ENCODE measurements at regions not wholly inside any gene's neighbourhood (a gene's known extent, or its start where the extent isn't known, plus 50 kb on each side); places are given as distances from the start of the nearest gene placed in this dataset.
A peak's percentile ranks its signal among the peaks of the same experiment; 100 is the strongest.
"Not testable (repeated sequence)": the region's sequence is repeated elsewhere in the genome, so short reads cannot be mapped to it uniquely, and the experiment has no call there.

GRCh38 chr4:121616449-121616848 is 80.3 kb downstream of the ANXA5 start:
- in situ Hi-C loops (cut with MboI) = not testable (repeated sequence)

GRCh38 chr4:121614101-121614500 is 82.7 kb downstream of the ANXA5 start:
- in situ Hi-C loops (cut with MboI) = no loop called here
- Histone ChIP-seq H3K36me3 (ENCODE audit: low read depth) (no peaks in the 10 kb centered on the region), H3K27me3 (replicated peaks; ENCODE audit: insufficient read depth) (no peaks in the 10 kb centered on the region; the same call in none of the 2 replicates), H3K4me1 (ENCODE audit: insufficient read depth) (no peaks in the 10 kb centered on the region), H3K9me2 (ENCODE audit: insufficient read depth) (no peaks in the 10 kb centered on the region), H2AFZ (no peak overlapping the region), H3K4me2 (ENCODE audit: unreplicated experiment) (no peak overlapping the region), H3F3A (ENCODE audit: insufficient read depth) (no peaks in the 10 kb centered on the region), H4K20me1 (ENCODE audit: insufficient read depth) (no peaks in the 10 kb centered on the region), H3K9me3 (ENCODE audit: low read depth) (no peaks in the 10 kb centered on the region), H3K9ac (no peak overlapping the region), H3K27ac (no peak overlapping the region), H3K4me3 (no peak overlapping the region), H3K79me2 (ENCODE audit: insufficient read depth) (no peaks in the 10 kb centered on the region)
- no peak for DNase-seq
- TF ChIP-seq EZH2 (IDR thresholded peaks at IDR 0.05; ENCODE audit: insufficient read depth, poor library complexity, severe bottlenecking) (no peak), EZH2phosphoT487 (IDR thresholded peaks at IDR 0.05; ENCODE audit: insufficient read depth, low read depth) (no peak)

More at GRCh38 chr4:121616449-121616848, 80.3 kb downstream of the ANXA5 start:
- not testable (repeated sequence) for DNase-seq; H3F3A ChIP-seq (ENCODE audit: insufficient read depth); H3K36me3 ChIP-seq (ENCODE audit: low read depth); H4K20me1 ChIP-seq (ENCODE audit: insufficient read depth); H3K9ac ChIP-seq; H2AFZ ChIP-seq; H3K27ac ChIP-seq; H3K4me3 ChIP-seq; H3K9me2 ChIP-seq (ENCODE audit: insufficient read depth); H3K79me2 ChIP-seq (ENCODE audit: insufficient read depth); H3K27me3 ChIP-seq (replicated peaks; ENCODE audit: insufficient read depth); H3K9me3 ChIP-seq (ENCODE audit: low read depth); H3K4me1 ChIP-seq (ENCODE audit: insufficient read depth); H3K4me2 ChIP-seq (ENCODE audit: unreplicated experiment)
- 41 to 42% methylated on average over 6 of the region's 6 CpGs for WGBS, 2 experiments (ENCODE audit: low coverage in 1 of 2, low lambda C conversion rate in 2 of 2, missing lambda C conversion rate in 2 of 2)

- Histone ChIP-seq H3K27me3 (replicated peaks; ENCODE audit: insufficient read depth) (no peaks in the 10 kb centered on the region), H4K20me1 (ENCODE audit: insufficient read depth) (no peaks in the 10 kb centered on the region), H3K9me2 (ENCODE audit: insufficient read depth) (no peaks in the 10 kb centered on the region), H3K9ac (no peak overlapping the region), H3K9me3 (ENCODE audit: low read depth) (no peaks in the 10 kb centered on the region), H3K79me2 (ENCODE audit: insufficient read depth) (no peaks in the 10 kb centered on the region), H2AFZ (no peak overlapping the region), H3K4me2 (ENCODE audit: unreplicated experiment) (no peak overlapping the region), H3F3A (ENCODE audit: insufficient read depth) (no peaks in the 10 kb centered on the region), H3K4me3 (no peak overlapping the region), H3K36me3 (ENCODE audit: low read depth) (no peaks in the 10 kb centered on the region), H3K4me1 (ENCODE audit: insufficient read depth) (no peaks in the 10 kb centered on the region), H3K27ac (no peak overlapping the region)
- WGBS, 2 experiments (ENCODE audit: low coverage in 1 of 2, low lambda C conversion rate in 2 of 2, missing lambda C conversion rate in 2 of 2) = 22 to 28% methylated on average over 3 of the region's 3 CpGs
- no peak for DNase-seq
- TF ChIP-seq EZH2 (IDR thresholded peaks at IDR 0.05; ENCODE audit: insufficient read depth, poor library complexity, severe bottlenecking) = no peak
- no peak for TF ChIP-seq EZH2phosphoT487 (IDR thresholded peaks at IDR 0.05; ENCODE audit: insufficient read depth, low read depth)
- in situ Hi-C loops (cut with MboI) = no loop called here
Measured at GRCh38 chr4:121599049-121599448, 97.7 kb downstream of the ANXA5 start.

- Histone ChIP-seq H3K27ac (no peak overlapping the region), H2AFZ (no peak overlapping the region), H3K27me3 (replicated peaks; ENCODE audit: insufficient read depth) (no peaks in the 10 kb centered on the region), H3F3A (ENCODE audit: insufficient read depth) (no peaks in the 10 kb centered on the region), H3K9ac (no peak overlapping the region), H4K20me1 (ENCODE audit: insufficient read depth) (no peaks in the 10 kb centered on the region), H3K36me3 (ENCODE audit: low read depth) (no peaks in the 10 kb centered on the region), H3K9me3 (ENCODE audit: low read depth) (no peaks in the 10 kb centered on the region), H3K9me2 (ENCODE audit: insufficient read depth) (no peaks in the 10 kb centered on the region), H3K79me2 (ENCODE audit: insufficient read depth) (no peaks in the 10 kb centered on the region), H3K4me2 (ENCODE audit: unreplicated experiment) (no peak overlapping the region), H3K4me1 (ENCODE audit: insufficient read depth) (no peaks in the 10 kb centered on the region), H3K4me3 (no peak overlapping the region)
- no peak for TF ChIP-seq EZH2 (IDR thresholded peaks at IDR 0.05; ENCODE audit: insufficient read depth, poor library complexity, severe bottlenecking)
- TF ChIP-seq EZH2phosphoT487 (IDR thresholded peaks at IDR 0.05; ENCODE audit: insufficient read depth, low read depth) = no peak
- peak; percentile 38 for DNase-seq
- WGBS, 2 experiments (ENCODE audit: low coverage in 1 of 2, low lambda C conversion rate in 2 of 2, missing lambda C conversion rate in 2 of 2) = 25 to 36% methylated on average over 2 of the region's 2 CpGs
- in situ Hi-C loops (cut with MboI) = no loop called here
Measured at GRCh38 chr4:121597346-121597934, 99.3 kb downstream of the ANXA5 start.

Data from GM23248 (cell line).